ENCODE measurements at regions not wholly inside any gene's neighbourhood (a gene's known extent, or its start where the extent isn't known, plus 50 kb on each side); places are given as distances from the start of the nearest gene placed in this dataset.

DNA sequence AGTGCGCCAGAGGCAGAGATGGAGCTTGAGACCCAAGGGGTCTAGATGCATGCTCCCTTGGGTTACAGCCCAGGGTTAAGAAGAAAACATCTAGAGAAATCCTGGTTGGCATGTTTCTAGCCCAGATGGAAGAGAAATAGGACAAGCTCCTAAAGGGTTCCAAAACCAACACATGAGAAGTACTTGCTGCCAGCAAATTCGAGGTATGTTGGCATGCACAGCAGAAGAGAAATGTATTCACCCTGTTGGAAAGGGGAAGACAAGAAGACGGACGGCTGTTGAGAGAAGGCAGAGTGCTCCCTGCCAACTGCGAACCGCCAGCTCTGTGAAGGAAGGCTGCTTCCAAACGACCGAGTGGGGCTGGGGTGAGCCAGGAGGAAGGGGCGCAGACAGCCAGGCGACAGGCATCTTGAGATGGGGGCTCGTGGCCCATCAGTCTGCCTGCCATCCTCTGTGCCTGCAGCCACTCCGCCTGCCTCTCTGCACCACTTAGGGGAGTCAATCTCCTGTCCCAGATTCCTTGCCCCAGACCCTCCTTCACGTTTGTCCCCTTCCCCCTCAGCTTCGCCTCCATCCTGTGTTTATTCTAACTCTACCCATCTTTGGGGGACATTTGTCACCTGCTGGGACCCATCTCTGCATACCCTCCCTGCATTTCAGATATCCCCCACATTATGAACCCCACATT, 249.2 kb downstream of the CDC5L start:
- DNase-seq (ENCODE audit: low spot score), result no peak

DNA sequence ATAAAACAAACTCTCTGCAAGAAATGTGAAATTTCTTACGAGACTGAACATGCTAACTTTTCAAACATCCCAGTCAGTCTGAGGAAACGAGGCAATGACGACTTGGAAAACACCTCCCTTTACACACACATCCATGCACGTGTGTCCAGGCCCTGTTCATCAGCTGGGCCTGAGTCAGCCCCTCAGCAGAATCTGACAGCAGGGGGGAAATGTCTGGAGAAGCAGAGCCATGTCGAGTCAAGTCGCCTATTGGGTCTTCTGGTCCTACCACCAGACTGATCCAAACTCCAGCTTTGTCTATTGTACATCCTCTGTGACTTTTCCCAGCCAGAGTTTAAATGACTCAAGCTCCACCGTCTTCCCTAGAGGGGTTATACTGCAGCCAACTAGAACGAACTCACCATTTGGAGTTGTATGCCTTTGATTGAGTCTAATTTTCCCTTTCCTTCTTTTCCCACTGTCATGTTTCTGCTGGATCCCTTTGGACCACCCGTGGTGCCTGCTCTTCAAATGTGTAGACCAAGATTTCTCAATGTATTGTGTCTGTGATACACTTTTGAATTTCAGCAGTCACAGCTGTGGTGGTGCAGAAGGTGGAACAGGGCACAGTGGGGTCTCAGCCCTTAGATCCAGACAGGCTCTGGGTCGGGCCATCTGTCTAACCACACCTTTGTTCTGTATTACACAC, 254.0 kb downstream of the CDC5L start:
- DNase-seq (ENCODE audit: low spot score), result no peak

DNA sequence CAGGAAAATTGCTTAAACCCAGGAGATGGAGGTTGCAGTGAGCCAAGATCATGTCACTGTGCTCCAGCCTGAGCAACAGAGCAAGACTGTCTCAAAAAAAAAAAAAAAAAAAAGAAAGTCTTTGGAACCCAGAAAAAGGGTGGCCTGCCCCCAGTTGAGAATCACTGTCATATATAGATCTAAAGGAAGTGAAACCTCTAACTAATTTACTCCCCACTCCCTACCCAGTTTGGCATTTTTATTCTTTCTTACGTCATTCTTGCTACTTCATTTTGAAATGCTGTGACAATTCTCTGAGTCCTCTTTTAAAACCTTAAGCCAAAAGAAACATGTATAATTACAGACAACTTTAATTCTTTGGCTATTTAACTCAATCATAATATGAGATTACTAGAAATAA, 254.8 kb downstream of the CDC5L start:
- no peak for DNase-seq (ENCODE audit: low spot score)

DNA sequence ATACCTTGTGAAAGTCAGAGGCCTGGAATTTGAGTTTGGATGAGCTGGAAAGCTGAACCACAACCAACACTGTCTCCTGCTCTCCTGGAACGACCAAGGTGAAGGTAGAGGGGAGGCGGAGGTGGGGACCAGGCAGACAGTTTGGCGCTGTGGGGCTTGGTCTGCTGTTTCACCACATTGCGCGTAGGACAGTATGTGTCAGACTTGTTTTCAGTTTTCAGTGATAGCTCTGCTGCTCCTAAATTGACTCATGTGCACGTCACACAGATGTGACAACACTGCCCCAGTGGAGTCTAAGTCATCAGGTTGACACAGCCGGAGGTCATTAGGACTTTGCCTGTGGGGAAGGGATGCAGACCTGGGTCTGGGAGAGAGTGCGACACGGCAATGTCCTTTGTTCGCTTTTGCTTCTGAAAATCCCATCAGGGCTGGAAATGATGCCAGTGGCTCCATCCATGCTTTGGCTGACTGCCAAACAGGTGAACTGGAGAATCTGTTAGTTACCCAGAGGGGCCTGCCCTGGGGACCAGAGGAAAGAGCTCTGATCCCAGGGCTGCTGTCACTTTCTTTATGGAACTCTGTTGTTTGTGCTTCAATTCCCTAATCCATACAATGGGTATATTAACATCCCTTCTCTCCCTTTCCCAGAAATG, 255.5 kb downstream of the CDC5L start:
- no peak for DNase-seq (ENCODE audit: low spot score)

DNA sequence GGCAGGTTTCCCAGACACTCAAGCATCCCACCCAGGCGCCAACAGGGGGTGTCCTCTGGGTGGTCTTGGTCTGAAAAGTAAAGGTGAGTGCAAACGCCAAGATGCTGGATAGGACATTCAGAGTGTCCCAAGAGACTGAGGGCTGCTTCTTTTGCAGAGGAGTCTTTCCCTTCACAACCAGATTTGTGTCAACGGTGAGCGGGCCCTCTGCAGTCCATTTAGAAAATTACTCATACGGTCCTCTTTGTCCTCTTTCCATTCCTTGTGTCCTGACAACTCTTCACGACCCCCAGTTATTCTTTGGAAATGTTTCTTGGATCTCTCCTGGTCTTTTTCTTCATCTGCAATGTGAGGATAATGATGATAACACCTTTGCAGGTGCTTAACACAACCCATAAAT, 257.8 kb downstream of the CDC5L start:
- DNase-seq (ENCODE audit: low spot score), result no peak

DNA sequence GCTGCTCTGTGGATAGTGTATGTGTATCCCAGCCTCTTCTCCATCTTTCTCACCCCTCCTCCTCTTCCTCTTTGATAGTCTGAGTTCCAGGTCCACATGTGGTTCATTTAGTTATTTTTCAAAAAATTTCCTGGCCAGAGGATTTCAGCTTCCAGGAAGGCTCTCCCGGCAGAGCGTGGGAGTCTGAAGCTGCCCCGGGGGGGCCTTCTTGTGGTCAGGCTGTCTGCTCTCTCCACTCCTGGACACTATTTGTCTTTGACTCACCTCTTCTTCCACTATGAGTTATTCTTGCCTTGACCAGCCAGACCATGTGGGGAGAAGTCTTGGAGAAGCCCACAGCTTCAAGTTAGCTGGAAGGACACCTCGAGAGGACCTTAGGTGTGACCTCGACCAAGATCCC, 258.8 kb downstream of the CDC5L start:
- DNase-seq (ENCODE audit: low spot score), result peak; percentile 57

DNA sequence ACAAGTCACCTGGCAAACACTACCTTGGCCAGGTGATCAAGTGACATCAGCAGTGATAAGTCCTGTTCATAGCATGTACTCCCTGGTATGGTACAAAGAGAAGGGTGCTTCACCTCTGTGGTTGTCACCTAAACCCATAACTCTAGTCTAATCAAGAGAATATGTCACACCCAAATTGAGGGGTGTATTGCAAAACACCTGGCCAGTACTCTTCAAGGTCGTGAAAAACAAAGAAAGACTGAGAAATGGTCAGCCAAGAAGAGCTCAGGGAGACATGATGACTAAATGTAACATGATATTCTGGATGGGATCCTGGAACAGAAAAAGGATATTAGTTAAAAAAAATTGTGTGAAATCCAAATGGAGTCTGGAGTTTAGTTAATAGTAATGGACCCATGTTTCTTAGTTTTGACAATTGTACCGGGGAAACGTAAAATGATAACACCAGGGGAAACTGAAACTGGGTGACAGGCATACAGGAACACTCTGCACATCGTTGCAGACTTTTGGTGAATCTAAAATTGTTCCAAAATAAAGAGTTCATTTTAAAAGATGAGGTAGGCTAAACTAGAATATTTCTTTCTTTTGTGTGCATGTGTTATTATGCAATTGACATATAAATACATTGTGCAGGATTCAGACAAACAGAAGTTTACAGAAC, 262.0 kb downstream of the CDC5L start:
- DNase-seq (ENCODE audit: low spot score), result no peak

DNA sequence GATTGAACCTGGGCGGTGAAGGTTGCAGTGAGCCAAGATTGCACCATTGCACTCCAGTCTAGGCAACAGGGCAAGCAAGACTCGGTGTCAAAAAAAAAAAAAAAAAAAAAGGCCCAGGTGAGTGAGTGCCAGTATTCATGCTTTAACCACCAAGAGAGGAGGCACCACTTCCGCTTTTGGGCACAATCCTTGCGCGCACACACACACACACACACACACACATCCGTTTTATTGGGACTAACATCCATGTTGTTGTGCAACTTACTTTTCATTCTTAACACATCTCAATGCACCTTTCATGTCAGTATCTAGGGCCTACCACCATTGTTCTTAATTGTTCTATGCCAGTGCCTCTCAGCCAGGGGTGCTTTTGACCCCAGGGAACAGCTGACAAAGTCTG, 263.0 kb downstream of the CDC5L start:
- no peak for DNase-seq (ENCODE audit: low spot score)

DNA sequence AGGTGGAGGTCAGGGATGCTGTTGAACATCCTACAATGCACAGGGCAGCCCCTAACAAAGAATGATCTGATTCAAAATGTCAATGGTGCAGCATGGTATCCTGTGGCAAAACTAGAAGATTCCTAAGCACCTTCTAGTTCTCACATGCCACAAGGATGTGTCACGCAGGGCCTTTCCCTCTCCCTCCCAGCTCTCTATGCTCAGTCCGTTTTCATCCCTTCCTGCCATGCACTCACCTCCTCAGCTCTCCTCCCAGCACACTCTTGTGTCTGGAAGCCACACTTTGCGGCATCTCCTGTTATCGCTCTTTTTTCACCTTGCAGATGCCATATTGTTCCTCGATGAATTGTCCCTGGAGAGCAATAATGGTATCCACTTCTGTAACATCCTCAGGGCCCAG, 263.4 kb downstream of the CDC5L start:
- DNase-seq (ENCODE audit: low spot score), result peak; percentile 35

DNA sequence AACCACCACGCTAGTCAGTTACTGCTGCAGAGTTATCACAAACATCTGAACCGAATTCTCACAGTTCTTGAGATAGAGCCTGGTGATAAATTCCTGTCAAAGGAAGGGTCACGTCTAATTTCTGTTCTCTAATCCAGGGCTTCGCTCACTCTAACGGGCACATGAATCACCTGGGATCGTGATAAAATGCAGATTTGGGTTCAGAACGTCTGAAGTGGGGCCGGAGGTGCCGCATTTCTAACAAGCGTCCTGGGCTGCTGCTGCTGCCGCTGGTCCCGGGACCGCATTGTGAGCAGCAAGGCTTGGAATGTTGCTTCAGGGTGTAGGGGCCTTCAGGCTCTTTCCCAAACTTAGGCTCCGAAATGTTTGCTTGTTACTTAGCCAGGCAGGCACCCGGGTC, 264.1 kb downstream of the CDC5L start:
- DNase-seq (ENCODE audit: low spot score), result no peak

DNA sequence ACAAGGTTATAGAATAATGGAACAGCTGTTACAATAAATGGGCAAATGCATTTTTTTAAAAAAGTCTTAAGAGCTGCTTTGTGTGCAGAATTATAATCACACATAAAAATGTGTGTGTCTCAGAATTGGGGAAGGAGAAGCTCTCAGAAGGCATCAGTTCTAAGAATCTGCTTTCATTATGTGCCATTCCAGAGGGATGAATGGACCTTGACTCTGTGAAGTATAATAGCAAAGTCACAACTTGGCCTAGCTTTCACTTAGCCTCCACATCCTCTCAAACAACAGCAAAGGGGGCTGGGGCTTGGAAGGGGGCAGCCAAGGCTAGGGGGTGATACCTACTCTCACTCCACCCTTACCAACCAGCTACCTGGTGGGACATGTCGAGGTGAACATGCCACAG, 265.0 kb downstream of the CDC5L start:
- DNase-seq (ENCODE audit: low spot score), result peak; percentile 33

DNA sequence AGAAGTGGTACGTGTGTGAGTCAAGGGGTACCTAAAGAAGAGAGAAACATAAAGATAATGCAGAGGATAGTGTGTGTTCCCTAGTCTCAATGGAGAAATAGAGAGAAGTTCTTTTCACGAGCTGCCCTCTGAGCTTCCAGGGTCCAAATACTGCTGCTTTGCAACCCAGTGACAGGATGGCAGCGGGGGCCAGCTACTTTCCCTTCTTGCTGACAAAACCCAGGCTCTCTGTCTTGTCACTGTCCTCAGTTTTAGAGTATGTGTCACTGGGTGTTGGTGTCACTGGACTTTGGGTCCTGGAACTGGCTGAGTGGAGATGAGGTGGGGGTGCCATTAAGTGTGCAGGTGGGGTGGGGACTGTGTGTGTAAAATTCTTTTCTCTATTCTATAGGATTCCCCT, 265.6 kb downstream of the CDC5L start:
- no peak for DNase-seq (ENCODE audit: low spot score)

DNA sequence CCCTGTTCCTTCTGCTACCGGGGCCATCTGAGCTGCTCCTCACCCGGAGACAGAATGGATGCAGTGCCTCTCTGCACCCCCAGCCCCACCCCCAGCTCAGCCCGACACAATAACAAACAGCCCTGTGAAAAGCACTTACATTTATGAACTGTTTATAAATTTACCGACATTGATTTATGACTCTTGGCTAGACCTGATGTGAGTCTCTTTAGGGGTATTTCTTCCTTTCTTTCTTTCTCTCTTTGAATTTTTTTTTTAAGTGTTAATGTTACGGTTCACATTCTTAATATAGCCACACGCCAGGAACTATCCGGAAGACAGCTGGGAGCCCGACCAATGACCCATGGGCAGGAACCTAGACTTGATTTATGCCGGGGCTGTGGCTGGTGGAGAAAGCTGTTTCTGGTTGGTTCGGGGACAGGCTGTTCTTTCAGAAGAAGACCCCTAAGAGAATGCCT, 266.3 kb downstream of the CDC5L start:
- no peak for DNase-seq (ENCODE audit: low spot score)

DNA sequence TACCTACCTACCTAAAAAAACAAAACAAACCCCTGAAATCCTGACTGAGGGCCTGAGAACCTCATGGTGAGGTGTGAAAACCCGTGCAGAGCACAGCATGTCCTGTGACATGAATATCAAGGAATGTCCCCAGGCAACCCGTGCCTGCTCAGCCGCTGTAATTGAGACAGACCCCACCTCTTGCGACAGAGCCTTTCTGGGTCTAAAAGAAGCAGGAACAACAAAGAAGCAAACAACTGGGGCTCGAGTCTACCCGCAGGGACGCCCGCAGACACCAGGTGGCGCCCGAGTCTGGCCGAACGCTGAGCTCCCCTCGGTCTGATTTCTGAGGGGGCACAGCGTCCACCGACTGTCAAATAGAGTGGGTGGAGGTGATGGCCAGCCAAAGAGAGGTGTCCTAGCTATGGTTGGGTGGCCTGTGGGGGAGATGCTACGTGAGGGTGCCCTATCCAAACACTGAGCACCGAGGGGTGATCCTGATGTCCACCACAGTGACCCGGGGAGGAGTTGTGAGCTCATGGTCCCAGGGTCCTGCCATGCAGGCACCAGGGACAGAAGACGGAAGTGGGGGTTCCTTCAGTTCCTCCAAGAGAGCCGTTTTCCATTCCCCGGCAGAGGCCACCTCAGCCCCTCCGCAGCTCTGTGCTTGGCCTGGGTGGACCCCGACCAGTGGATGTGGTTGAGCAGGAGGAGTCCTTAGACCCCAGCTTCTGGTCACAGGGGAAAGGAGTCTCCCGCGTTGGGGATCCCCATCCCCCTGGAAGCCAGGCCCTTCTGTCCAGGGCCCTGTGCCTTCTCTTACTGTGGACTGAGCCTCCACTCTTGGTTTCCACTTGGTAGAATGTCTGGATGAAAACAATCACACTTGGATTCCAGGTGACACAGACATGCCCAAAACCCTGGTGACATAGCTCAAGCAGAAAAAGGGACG, 268.2 kb downstream of the CDC5L start:
- peak; percentile 66 for DNase-seq (ENCODE audit: low spot score)

DNA sequence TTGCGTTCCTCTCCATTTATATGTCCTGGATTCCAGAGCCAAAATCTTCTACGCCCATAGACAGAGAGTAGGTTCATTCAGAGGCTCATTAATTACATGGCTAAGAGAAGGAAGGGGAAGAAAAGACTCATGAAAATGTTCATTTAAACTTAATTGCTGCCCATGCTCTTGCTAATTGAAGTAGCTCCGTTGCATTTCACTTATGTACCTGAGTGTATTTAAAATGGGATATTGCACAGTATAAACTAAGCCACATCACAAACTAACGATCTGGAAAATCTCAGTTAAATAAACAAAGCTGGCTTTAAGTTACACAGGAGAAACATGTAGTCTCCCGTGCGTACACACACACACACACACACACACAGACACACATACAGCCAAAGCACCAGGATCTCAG, 269.2 kb downstream of the CDC5L start:
- DNase-seq (ENCODE audit: low spot score), result no peak

DNA sequence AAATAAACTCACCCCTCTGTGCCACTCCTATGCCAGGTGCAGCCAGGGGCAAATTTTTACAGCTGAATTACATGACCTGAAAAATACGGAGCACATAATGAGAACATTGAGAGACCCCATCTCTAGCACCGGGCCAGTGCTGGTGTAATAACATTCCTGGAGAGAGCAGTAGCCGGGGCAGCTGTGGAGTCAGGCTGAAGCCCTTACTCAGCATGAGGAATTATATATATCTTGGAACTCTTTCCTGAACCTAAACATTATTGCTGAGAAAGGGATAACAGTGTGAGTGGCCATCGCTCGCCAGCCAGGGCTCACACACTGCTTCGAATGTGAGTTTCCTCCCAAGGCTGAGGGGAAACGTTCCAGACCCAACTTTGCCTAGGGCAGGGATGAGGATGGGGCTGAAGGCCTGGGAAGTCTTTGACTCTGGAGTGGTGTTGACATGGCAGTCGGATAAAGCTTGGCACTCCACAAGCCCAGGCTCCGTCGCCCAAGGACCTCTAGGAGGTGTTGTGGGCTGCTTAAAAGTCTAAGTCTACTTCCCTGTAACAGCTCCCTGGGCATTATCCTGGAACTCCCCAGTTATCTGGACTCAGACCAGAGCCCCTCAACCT, 269.8 kb downstream of the CDC5L start:
- no peak for DNase-seq (ENCODE audit: low spot score)

DNA sequence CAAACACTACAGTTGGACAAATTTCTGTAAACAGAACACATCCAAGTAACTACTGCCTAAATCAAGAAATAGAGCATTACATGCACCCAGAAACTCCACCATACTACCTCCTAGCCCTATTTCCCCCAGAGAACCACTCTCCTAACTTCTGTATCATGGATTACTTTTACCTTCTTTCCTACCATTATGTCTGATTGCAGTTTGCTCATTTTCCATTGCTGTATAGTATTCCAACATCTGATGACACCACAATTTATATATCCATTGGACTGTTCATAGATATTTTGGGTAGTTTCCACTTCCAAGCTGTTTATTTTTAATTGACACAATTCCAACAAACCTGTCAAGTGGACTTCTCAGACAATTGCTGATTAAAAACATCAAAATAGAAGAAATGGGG, 271.1 kb downstream of the CDC5L start:
- no peak for DNase-seq (ENCODE audit: low spot score)

DNA sequence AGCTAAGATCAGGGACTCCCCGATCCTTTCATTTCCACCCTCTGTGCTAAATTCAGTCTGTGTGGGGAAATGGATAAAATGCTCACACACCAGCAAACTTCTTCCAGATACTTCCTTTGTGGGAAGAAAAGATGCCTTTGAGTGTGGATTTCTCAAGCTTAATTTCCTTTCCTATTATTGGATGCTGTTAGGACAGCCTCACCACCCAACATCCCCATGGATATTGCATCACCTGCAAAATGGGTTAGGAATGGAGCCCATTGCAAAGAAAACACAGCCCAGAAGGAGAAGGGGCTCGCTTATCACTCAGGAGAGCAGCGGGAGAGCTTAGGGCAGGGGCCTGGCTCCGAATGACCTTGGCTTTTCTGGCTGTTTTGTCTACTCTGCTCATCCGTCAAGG, 272.2 kb downstream of the CDC5L start:
- DNase-seq (ENCODE audit: low spot score), result peak; percentile 20

DNA sequence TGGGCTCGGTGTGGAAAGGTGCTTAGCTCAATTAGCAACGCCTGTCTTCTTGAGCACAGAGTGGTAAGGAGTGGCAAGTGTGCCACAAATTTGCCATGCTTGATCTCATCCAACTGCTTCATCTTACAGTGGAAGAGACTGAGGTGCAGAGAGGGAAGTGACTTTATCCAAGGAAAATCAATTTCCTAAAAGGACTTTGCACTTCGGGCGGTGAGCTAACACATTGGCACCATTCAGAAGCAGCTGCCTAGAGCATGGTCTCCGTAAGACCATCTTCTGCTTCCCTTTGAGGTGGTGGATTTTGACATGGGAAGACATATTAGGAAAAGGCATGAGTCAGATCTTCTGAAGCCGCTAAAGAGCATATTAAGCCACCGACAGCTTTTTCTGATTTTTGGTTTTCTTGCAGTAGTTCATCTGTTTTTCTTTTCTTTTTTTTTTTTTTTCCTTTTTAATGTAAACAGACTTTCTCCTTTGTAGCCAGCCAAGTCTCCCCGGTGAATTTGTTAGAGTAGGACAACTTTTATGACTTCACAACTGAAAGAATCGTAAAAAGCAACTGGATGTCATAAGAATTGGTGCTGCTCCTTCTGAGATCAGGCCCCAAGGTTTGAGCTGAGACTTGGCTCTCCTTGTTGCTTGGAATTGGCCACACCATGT, 273.2 kb downstream of the CDC5L start:
- DNase-seq (ENCODE audit: low spot score), result peak; percentile 58

DNA sequence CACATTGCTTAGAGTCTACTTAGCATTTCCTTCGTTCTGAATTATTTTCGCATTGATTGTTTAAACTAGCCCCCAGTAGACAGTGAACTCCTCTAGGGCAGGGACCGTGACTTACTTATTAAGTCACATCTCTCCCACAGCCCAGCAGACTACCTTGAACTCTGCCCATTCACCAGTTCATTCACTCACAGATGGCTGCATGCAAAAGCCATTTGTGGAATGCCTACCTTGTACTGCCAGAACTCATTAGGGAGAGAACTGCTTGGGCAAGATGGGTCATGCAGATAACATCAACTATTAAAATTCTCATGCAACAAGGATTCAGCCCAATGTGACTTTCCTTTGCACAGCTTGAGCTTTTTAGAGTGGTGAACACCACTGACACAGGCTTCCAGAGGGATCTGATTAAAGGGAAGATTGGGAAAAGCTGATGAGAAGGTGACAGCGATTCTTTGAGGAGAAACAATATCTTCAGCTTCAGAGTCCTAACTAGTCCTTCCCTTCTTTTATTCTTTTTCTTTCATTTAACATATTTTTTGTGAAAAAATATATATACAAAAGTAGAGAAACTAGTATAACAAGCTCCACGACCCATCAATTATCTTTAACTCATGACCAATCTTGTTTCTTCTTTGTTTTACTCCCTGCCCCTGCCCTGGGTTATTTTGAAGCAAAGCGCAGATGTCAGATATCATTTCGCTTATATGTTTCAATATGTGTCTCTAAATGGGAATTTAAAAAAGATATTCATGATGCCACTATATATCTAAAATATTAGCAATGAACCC, 273.9 kb downstream of the CDC5L start:
- DNase-seq (ENCODE audit: low spot score), result peak; percentile 78

Measured in AG08395 (cell line).